ENCODE measurements at regions not wholly inside any gene's neighbourhood (a gene's known extent, or its start where the extent isn't known, plus 50 kb on each side); places are given as distances from the start of the nearest gene placed in this dataset.

DNA sequence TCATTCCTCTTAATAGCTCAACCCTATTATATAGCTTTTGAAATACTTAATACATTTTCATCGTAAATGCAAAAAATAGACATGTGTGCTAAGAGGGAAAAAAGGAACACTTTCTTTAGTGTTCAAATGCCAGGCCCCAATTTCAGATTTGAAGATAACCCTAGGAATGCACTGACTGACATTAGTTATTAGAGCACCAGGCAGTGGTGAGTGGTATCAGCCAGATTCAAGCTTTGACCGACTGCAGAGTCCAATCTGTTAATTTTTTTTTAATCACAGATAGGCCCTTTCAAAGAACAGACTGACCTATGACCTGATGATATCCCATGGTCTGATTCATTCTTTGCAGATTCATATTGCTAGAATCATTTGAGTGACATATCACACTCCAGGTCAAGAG lies 874.2 kb upstream of the CHORDC1 start:
- TF ChIP-seq, protein P1, sequence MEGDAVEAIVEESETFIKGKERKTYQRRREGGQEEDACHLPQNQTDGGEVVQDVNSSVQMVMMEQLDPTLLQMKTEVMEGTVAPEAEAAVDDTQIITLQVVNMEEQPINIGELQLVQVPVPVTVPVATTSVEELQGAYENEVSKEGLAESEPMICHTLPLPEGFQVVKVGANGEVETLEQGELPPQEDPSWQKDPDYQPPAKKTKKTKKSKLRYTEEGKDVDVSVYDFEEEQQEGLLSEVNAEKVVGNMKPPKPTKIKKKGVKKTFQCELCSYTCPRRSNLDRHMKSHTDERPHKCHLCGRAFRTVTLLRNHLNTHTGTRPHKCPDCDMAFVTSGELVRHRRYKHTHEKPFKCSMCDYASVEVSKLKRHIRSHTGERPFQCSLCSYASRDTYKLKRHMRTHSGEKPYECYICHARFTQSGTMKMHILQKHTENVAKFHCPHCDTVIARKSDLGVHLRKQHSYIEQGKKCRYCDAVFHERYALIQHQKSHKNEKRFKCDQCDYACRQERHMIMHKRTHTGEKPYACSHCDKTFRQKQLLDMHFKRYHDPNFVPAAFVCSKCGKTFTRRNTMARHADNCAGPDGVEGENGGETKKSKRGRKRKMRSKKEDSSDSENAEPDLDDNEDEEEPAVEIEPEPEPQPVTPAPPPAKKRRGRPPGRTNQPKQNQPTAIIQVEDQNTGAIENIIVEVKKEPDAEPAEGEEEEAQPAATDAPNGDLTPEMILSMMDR (IDR thresholded peaks at IDR 0.05): no peak
- no peak for TF ChIP-seq EZH2 (IDR thresholded peaks at IDR 0.05; ENCODE audit: borderline replicate concordance, insufficient read depth, low read depth, low read length, poor library complexity, severe bottlenecking)
